NCI-H526 treated with DMSO at 0.1 percent for 48 hours (cell line): ENCODE measurements at regions not wholly inside any gene's neighbourhood (a gene's known extent, or its start where the extent isn't known, plus 50 kb on each side); places are given as distances from the start of the nearest gene placed in this dataset.

Source experiments
- DNase-seq: peaks from one replicate; lab custom pipeline; 2025; lab: John Stamatoyannopoulos, UW

GRCh38 chr3:30069056-30069455, 537.3 kb upstream of the TGFBR2 start:
- DNase-seq: no peak

GRCh38 chr3:30073040-30073439, 533.4 kb upstream of the TGFBR2 start:
- DNase-seq: no peak

GRCh38 chr3:30073622-30074021, 532.8 kb upstream of the TGFBR2 start:
- no peak for DNase-seq

GRCh38 chr3:30075514-30075913, 530.9 kb upstream of the TGFBR2 start:
- DNase-seq: no peak

- DNase-seq: no peak
Observed at GRCh38 chr3:30076899-30077298, 529.5 kb upstream of the TGFBR2 start.

- DNase-seq: no peak
Observed at GRCh38 chr3:30077746-30078145, 528.7 kb upstream of the TGFBR2 start.

GRCh38 chr3:30078736-30079135, 527.7 kb upstream of the TGFBR2 start:
- DNase-seq: no peak

- peak; percentile 30 for DNase-seq
Observed at GRCh38 chr3:30081904-30082303, 524.5 kb upstream of the TGFBR2 start.

- DNase-seq: no peak
Observed at GRCh38 chr3:30082652-30083051, 523.7 kb upstream of the TGFBR2 start.

- no peak for DNase-seq
Observed at GRCh38 chr3:30083315-30083714, 523.1 kb upstream of the TGFBR2 start.

GRCh38 chr3:30084316-30084715, 522.1 kb upstream of the TGFBR2 start:
- DNase-seq: no peak

GRCh38 chr3:30084971-30085403, 521.4 kb upstream of the TGFBR2 start:
- DNase-seq: no peak

- no peak for DNase-seq
Observed at GRCh38 chr3:30085486-30085885, 520.9 kb upstream of the TGFBR2 start.

- no peak for DNase-seq
Observed at GRCh38 chr3:30091686-30092085, 514.7 kb upstream of the TGFBR2 start.

GRCh38 chr3:30097022-30097650, 509.3 kb upstream of the TGFBR2 start:
- DNase-seq: no peak

GRCh38 chr3:30098243-30098642, 508.2 kb upstream of the TGFBR2 start:
- no peak for DNase-seq

GRCh38 chr3:30098653-30099455, 507.5 kb upstream of the TGFBR2 start:
- no peak for DNase-seq

- no peak for DNase-seq
Observed at GRCh38 chr3:30102356-30102755, 504.0 kb upstream of the TGFBR2 start.

- no peak for DNase-seq
Observed at GRCh38 chr3:30103186-30103585, 503.2 kb upstream of the TGFBR2 start.

- no peak for DNase-seq
Observed at GRCh38 chr3:30107531-30107930, 498.9 kb upstream of the TGFBR2 start.

- DNase-seq: no peak
Observed at GRCh38 chr3:30112411-30112810, 494.0 kb upstream of the TGFBR2 start.

- peak; percentile 45 for DNase-seq
Observed at GRCh38 chr3:30112902-30113484, 493.4 kb upstream of the TGFBR2 start.

- DNase-seq: peak; percentile 20
Observed at GRCh38 chr3:30113906-30114305, 492.5 kb upstream of the TGFBR2 start.
